Nephron (organoid): ENCODE measurements at regions not wholly inside any gene's neighbourhood (a gene's known extent, or its start where the extent isn't known, plus 50 kb on each side); places are given as distances from the start of the nearest gene placed in this dataset.

Source experiments
- H3K27ac Mint-ChIP-seq, 3 experiments: 2 replicates each; pipeline ENCODE4 v1.8.0; 2020; ENCODE audit warnings: mixed read lengths in 3 of 3, mild to moderate bottlenecking in 2 of 3, moderate library complexity in 1 of 3
- H3K27me3 Mint-ChIP-seq: 2 replicates; pipeline ENCODE4 v1.8.0; 2021; ENCODE audit warnings: low read depth, mild to moderate bottlenecking, moderate library complexity, mixed read lengths
- H3K36me3 Mint-ChIP-seq: 2 replicates; pipeline ENCODE4 v1.8.0; 2020; ENCODE audit warnings: low read depth, mixed read lengths
- H3K4me1 Mint-ChIP-seq: 2 replicates; pipeline ENCODE4 v1.8.0; 2020; ENCODE audit warnings: mixed read lengths
- H3K4me3 Mint-ChIP-seq, 3 experiments: 2 replicates each; pipeline ENCODE4 v1.8.0; 2020; ENCODE audit warnings: mild to moderate bottlenecking in 3 of 3, mixed read lengths in 3 of 3, moderate library complexity in 2 of 3
- H3K9me3 Mint-ChIP-seq: 2 replicates; pipeline ENCODE4 v1.8.0; 2020; ENCODE audit warnings: mixed read lengths
- CTCF ChIP-seq, 3 experiments: fragments of 200-600 bp; sonication (generic); IDR thresholded peaks; one replicate each; pipeline ENCODE4 v1.5.0; 2021; ENCODE audit warnings: antibody characterized with exemption in 3 of 3; ENCODE audit not compliant: unreplicated experiment in 3 of 3

GRCh38 chr2:212842544-212843185, 304.1 kb upstream of the ERBB4 start:
- Mint-ChIP-seq H3K9me3 (no peaks in the 10 kb centered on the region), H3K27ac (no peak overlapping the region), H3K36me3 (no peaks in the 10 kb centered on the region), H3K4me1 (no peaks in the 10 kb centered on the region), H3K4me3 (no peak overlapping the region), H3K27me3 (no peaks in the 10 kb centered on the region)
- no peak for TF ChIP-seq CTCF (IDR thresholded peaks at IDR 0.05; ENCODE audit: unreplicated experiment in 3 of 3)

- no peak for TF ChIP-seq CTCF (IDR thresholded peaks at IDR 0.05; ENCODE audit: unreplicated experiment in 3 of 3)
- Mint-ChIP-seq H3K36me3 (no peaks in the 10 kb centered on the region), H3K4me1 (no peaks in the 10 kb centered on the region), H3K27me3 (no peaks in the 10 kb centered on the region), H3K9me3 (no peaks in the 10 kb centered on the region), H3K4me3 (no peak overlapping the region), H3K27ac (no peak overlapping the region)
Observed at GRCh38 chr2:212841460-212841859, 302.9 kb upstream of the ERBB4 start.

- Mint-ChIP-seq H3K36me3 (peaks cover 4% of the 10 kb centered on the region), H3K27ac (no peak overlapping the region), H3K4me1 (no peaks in the 10 kb centered on the region), H3K27me3 (no peaks in the 10 kb centered on the region), H3K4me3 (no peak overlapping the region), H3K9me3 (peaks cover 6% of the 10 kb centered on the region)
- TF ChIP-seq CTCF (IDR thresholded peaks at IDR 0.05; ENCODE audit: unreplicated experiment in 3 of 3): no peak
Observed at GRCh38 chr2:212832211-212833195, 293.9 kb upstream of the ERBB4 start.

GRCh38 chr2:212831671-212832199, 293.1 kb upstream of the ERBB4 start:
- Mint-ChIP-seq H3K4me3 (no peak overlapping the region), H3K9me3 (peaks cover 6% of the 10 kb centered on the region), H3K36me3 (peaks cover 4% of the 10 kb centered on the region), H3K27ac (no peak overlapping the region), H3K27me3 (no peaks in the 10 kb centered on the region), H3K4me1 (no peaks in the 10 kb centered on the region)
- TF ChIP-seq CTCF (IDR thresholded peaks at IDR 0.05; ENCODE audit: unreplicated experiment in 3 of 3): no peak

- Mint-ChIP-seq H3K4me1 (no peaks in the 10 kb centered on the region), H3K4me3 (no peak overlapping the region), H3K27me3 (no peaks in the 10 kb centered on the region), H3K9me3 (no peaks in the 10 kb centered on the region), H3K36me3 (no peaks in the 10 kb centered on the region), H3K27ac (no peak overlapping the region)
- no peak for TF ChIP-seq CTCF (IDR thresholded peaks at IDR 0.05; ENCODE audit: unreplicated experiment in 3 of 3)
Observed at GRCh38 chr2:212816267-212816666, 277.7 kb upstream of the ERBB4 start.
